ENCODE measurements at regions not wholly inside any gene's neighbourhood (a gene's known extent, or its start where the extent isn't known, plus 50 kb on each side); places are given as distances from the start of the nearest gene placed in this dataset.
A peak's percentile ranks its signal among the peaks of the same experiment; 100 is the strongest.

DNA sequence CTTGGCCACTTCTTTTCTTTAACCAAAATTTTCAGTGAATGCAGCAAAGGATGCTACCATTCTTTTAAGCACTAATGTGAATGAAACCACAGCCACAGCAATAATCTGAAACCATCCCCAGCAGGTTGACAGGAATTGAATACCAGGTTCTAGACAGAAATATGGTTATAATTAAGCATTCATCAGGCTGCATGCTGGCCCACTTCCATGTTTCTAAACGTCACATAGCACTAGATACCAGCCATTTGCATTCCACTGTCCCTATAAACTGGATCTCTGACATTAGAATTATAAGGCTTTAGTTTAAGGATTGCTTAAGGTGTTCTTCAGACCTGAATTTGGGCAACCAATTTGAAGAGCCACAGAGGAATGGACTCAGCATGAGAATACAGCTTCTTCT is 340.8 kb upstream of the KLF6 start:
- TF ChIP-seq, protein P1, sequence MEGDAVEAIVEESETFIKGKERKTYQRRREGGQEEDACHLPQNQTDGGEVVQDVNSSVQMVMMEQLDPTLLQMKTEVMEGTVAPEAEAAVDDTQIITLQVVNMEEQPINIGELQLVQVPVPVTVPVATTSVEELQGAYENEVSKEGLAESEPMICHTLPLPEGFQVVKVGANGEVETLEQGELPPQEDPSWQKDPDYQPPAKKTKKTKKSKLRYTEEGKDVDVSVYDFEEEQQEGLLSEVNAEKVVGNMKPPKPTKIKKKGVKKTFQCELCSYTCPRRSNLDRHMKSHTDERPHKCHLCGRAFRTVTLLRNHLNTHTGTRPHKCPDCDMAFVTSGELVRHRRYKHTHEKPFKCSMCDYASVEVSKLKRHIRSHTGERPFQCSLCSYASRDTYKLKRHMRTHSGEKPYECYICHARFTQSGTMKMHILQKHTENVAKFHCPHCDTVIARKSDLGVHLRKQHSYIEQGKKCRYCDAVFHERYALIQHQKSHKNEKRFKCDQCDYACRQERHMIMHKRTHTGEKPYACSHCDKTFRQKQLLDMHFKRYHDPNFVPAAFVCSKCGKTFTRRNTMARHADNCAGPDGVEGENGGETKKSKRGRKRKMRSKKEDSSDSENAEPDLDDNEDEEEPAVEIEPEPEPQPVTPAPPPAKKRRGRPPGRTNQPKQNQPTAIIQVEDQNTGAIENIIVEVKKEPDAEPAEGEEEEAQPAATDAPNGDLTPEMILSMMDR (conservative IDR thresholded peaks at IDR 0.05; ENCODE audit: low read depth, low read length), result no peak
- H3K4me3 ChIP-seq (ENCODE audit: low read depth, low read length), result no peak overlapping the region
- no peak for DNase-seq (ENCODE audit: low read depth)

DNA sequence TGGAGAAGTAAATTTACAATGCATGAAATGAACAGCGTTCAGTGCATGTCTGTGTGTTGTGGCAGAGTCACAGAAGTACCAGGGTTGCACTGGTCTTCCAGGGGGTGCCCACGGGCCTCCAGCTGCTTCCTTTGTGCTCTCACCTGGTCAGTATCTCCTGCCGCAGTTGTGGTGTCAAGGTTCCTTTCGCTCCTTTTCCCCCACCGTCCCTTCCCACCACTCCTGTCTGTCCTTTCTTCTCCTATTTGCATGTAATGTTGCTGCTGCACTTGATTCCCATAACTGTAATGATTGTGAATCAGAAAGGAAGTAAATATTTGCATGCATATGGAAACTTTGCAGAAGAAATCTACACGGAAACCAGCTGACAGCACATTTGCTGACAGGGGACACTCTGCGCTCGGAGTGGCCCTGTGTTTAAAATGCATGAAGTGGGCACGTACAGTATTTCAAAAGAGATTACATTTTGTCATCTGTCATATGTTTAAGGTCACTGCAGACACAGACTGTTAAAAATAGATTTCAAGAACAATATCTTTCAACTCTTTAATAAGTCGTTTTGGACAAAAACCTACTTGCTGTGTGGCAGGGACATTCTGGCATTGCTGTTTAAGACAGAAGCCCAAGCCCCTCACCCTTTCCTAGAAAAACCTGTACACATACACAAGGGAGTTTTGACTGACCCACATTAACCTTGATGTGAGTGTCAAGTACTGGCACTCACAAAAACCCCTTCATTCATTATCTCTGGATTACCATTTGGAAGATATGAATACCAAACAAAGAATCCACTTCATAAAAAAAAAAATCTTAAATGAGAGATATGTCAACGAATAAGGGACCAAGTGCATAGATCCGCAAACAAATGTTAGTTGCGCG is 336.7 kb upstream of the KLF6 start:
- no peak overlapping the region for H3K4me3 ChIP-seq (ENCODE audit: low read depth, low read length)
- no peak for DNase-seq (ENCODE audit: low read depth)
- TF ChIP-seq, protein P1 (conservative IDR thresholded peaks at IDR 0.05; ENCODE audit: low read depth, low read length), result no peak

DNA sequence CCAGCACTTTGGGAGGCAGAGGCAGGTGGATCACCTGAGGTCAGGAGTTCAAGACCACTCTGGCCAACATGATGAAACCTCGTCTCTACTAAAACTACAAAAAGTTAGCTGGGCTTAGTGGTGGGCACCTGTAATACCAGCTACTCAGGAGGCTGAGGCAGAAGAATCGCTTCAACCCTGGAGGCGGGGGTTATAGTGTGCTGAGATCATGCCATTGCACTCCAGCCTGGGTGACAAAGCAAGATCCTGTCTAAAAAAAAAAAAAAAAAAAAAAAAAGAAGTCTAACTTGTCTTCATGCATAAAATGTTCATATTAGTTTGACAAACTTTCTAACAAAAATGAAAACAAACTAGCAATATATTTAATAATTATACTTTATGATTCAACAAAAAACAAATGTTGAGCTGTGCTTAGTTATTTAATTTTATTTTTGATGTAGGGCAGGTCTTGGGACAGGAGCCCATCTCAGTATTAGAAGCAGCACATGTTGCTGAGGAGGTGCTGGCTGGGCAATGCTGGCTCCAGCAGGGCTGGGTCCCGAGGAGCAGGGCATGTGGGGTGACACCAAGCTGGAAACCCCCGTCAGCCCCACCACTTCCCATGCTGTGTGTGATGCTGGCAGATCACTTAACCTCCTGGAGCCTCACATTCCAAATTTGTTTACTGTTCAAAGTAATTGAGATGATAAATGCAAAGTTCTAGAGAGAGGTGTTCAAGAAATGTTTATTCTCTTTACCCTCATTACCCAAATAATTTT is 335.3 kb upstream of the KLF6 start:
- TF ChIP-seq, protein P1 (conservative IDR thresholded peaks at IDR 0.05; ENCODE audit: low read depth, low read length), result no peak
- H3K4me3 ChIP-seq (ENCODE audit: low read depth, low read length), result no peak overlapping the region
- DNase-seq (ENCODE audit: low read depth), result peak; percentile 22

DNA sequence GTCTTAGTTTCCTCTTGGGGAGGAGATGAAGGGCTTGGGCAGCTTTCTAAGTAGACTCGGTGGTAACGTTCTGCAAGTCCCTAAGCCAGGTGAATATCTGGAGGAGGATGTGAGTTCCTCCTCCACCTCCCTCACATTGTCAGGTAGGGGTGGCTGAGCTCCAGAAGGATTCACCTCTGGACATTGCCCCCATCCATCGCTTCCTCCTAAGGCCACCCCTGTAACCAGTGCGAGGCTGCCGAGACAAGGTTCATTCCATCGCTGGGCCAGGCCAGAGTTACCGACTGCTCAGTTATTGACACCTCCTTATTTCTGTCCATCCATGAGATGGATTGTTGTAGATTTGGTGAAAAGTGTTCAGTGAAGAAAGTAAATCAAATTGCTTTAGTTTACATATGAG is 334.1 kb upstream of the KLF6 start:
- TF ChIP-seq, protein P1 (conservative IDR thresholded peaks at IDR 0.05; ENCODE audit: low read depth, low read length), result no peak
- no peak for DNase-seq (ENCODE audit: low read depth)
- no peak overlapping the region for H3K4me3 ChIP-seq (ENCODE audit: low read depth, low read length)

DNA sequence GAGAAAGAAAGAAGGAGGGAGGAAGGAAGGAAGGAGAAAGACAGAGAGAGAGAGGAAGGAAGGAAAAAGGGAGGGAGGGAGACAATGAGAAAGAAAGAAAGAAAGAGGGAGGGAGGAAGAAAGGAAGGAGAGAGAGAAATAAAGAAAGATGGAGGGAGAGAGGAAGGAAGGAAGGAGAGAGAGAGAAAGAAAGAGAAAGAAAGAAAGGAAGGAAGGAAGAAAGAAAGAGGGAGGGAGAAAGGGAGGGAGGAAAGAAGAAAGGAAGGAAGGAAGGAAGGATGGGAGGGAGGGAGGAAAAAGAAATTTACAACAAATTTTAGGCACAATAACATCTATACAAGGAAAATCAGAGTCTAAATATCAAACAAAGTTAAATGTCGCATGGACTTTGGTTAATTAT is 332.6 kb upstream of the KLF6 start:
- TF ChIP-seq, protein P1 (conservative IDR thresholded peaks at IDR 0.05; ENCODE audit: low read depth, low read length), result no peak
- DNase-seq (ENCODE audit: low read depth), result no peak
- no peak overlapping the region for H3K4me3 ChIP-seq (ENCODE audit: low read depth, low read length)

DNA sequence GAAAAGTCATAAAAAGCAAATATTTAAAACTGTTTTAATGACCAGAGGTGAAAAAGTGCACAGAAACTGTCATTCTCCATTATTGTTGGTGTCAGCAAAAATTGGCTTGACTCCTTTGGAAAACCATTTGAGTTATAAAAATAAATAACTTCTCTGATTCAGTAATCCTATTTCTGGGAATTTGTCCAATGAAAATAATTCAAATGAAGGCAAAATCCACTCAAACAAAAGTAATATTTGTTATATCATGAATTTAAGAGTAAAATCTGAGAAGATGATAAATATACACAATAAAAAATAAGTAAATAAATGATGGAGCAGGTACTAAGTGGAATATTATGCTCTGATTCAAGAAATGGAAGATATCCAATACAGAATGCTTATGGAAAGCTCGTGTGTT is 326.6 kb upstream of the KLF6 start:
- H3K4me3 ChIP-seq (ENCODE audit: low read depth, low read length), result no peak overlapping the region
- TF ChIP-seq, protein P1 (conservative IDR thresholded peaks at IDR 0.05; ENCODE audit: low read depth, low read length), result no peak
- DNase-seq (ENCODE audit: low read depth), result no peak
